NOMO-1 treated with DMSO at 0.1 percent for 48 hours (cell line): ENCODE measurements at regions not wholly inside any gene's neighbourhood (a gene's known extent, or its start where the extent isn't known, plus 50 kb on each side); places are given as distances from the start of the nearest gene placed in this dataset.
"Not testable (repeated sequence)": the region's sequence is repeated elsewhere in the genome, so short reads cannot be mapped to it uniquely, and the experiment has no call there.

Experiments
- DNase-seq: peaks from one replicate; lab custom pipeline; 2025; ENCODE audit not compliant: unreplicated experiment; lab: John Stamatoyannopoulos, UW

DNA sequence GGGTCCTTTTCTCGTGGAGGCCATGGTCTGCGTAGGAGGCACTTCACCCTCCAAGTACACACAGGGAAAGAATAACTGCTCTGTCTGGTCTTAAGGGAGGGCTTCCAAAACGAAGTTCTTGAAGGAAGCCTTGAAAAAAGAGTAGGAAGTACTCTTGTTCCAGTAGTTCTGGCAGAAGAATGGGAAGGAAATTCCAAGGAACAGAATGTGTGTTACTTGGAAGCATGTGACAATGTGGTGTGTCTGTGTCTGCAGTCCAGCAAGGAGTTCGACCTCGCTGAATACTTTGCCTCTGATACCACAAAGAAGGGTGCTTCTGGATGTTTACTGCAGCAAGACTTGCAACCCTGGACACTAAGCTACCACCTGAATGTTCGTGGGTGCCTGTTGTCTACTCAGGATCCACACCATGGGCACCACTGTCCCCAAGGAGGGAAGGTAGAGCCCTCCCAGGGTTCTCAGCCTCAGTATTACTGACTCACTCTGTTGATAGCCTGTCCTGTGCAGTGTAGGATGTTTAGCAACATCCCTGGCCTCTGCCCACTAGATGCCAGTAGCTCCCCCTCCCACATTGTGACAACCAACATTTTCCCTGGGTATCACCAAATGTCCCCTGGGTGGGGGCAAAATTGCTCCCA is 471.6 kb upstream of the CDH4 start:
- DNase-seq: no peak

DNA sequence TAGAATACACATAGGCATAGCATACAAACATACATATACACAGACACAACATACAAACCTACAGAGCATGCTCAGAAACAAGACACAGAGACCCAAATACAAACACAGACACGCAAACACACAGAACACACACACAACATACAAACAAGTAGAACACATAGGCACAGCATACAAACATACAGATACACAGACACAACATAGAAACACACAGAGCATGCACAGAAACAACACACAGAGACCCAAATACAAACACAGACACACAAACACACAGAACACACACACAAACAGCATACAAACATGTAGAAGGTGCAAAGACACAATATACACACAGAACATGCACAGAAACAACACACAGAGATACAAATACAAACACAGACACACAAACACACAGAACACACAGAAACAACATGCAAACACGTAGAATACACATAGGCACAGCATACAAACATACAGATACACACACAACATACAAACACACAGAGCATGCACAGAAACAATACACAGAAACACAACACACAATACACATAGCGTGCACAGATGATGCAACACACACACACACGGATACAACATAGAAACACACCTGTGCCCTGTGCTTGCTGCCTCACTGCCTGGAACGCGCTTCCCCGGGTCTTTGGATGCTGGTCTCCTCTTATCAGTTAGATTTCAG is 469.0 kb upstream of the CDH4 start:
- no peak for DNase-seq

DNA sequence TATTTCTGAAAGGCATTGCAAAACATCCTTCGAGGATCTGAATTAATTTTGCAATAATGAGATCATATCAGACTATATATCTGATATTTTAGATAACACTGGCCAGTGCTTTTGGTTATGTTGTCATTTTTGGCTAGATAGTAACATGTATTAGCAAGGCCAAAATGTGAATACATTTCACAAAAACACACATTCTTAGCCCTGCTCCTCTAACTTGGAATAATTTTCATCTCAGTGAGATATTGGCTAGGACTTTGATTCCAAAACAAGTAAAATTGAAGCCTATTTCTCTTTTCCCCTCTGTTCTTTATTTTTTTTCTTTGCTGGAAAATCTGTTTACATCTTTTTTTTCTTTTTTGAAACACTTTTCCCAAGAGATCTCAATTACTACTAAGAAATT is 466.8 kb upstream of the CDH4 start:
- DNase-seq: no peak

DNA sequence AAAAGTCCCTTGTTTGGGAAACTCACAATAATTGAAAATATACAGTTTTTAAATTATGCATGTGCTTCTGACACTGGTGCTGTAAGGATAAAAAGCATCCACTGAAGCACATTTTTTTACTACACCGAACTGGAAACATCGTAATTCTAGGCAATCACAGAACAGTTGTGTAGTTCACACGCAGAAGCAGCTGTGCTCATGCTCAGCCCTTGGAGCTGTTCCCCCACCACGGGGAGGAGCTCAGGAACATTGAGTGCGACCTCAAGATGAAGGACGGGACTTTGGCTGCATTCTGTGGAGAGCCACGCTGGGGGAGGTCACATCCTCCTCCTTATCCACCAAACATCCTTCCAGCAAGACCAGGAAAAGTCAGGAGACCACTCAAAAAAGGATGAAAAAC is 466.3 kb upstream of the CDH4 start:
- no peak for DNase-seq

DNA sequence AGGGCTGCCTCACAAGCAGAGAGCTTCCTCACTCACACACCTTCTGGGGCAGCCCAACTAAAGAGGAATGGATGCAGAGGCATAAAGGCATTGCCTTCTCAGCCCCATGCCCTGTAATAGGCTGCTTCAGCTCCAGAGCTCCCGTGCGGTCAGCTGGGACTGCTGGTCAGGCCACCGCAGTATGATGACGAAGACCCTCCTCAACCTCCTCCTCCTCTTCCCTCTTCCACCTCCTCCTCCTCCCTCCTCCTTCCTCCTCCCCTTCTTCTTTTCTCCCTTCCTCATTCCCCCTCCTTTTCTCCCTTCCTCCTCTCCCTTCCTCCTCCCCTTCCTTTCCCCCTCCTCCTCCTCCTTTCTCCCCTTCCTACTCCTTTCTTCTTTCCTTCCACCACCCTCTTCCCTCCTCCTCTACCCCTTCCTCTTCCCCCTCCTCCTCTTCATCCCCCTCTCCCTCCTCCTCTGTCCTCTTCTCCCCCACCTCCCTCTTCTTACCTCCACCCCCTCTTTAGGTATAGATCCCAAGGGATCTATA is 465.3 kb upstream of the CDH4 start:
- DNase-seq: no peak

DNA sequence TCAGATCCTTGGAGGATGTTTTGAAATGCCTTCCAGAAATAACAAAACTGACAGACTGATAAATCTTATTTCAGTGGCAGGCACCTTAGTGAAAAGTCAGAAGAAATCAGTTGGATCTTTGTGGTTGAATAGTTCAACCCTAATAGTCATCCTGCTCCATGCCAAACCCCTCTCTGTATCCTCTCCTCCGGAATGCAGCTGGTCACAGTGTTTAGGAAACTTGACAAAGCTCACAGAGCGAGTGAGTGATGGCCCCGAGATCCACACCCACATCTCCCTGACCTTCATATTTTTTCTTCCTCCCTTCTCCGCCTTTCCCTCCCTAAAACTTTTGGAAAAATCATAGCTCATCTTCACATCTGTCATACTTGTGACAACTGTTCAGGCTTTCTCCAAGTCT is 464.8 kb upstream of the CDH4 start:
- no peak for DNase-seq

DNA sequence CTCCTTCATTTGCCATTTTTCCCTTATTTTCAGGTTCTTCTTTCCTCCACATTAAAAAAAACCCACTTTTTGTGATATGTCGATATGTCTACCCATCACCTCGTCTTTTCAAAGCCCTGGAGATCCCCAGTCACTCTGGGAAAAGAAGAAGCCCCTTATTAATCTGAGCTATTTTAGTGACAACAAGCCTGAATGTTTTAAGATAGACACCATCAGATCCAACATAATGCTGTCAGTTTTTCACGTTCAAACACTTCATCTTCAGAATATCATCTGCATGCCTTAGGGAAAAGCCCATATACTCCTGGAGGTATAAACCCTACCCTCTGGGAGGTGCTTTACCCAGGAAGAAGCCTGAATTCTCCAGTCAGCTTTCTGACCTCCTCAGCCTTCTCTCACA is 464.0 kb upstream of the CDH4 start:
- DNase-seq: no peak

DNA sequence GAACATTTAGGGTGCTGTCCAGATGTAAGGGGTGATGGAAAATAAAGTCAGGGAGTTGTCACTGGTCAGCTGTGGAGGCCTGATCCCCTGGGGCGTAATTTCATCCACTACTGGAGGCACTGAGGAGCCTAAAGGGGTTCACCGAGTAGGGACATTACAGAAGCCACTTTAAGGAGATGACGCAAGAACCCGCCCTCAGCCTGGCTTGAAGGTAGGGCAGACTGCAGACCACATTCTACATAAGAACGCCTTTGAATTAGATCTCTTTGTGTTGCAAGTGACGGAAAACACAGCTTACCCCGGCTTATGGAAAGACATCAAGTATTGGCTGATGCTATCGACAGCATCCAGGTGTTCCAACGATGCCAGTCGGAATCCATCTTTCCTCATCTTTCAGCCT is 462.7 kb upstream of the CDH4 start:
- DNase-seq: no peak

DNA sequence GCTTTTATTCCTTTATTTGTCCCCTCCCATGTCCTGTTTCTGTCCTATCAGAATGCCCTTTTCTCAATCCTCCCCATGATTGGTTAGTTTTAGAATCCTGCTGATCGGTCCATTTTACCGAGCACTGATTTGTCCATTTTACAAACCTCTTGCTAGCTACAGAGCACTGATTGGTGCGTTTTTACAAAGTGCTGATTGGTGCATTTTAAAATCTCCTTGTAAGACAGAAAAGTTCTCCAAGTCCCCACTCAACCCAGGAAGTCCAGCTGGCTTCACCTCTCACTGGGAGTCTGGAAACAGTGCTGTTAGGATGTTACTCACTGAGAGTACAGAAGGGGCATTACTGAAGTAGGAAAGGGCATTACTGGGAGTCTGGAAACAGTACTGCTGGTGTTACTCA is 461.7 kb upstream of the CDH4 start:
- DNase-seq: not testable (repeated sequence)

DNA sequence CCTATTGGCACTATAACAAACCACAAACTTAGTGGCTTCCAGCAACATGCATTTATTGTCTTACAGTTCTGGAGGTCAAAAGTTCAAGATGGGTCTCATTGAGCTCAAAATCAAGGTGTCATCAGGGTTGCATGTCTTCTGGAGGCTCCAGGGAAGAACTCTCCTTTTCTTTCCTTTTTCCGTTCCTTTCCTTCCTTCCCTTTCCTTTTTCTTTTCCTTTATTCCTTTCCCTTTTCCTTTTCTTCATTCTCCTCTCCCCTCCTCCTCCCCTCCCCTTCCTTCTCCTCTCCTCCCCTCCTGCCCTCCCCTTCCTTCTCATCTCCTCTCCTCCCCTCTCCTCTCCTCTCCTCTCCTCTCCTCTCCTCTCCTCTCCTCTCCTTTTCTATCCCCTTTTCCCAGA is 460.2 kb upstream of the CDH4 start:
- no peak for DNase-seq

DNA sequence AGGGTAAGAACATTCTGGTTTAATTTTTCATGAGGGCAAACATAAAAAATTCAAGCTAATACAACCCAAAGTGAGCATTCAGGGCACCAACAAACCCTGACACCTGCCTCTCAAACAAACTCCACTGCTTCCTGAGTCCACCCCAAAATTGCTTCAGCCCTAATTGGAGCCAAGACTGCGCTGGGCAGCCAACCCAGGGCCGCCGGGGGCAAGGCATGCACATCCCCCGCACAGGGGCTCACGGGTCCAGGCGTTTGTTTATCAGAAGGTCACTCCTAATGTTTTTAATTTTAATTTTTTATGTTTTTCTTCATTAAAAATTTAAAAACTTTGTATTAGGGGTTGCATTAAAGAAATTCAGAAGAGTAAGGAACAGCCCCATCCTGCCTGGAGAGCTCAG is 459.1 kb upstream of the CDH4 start:
- no peak for DNase-seq

DNA sequence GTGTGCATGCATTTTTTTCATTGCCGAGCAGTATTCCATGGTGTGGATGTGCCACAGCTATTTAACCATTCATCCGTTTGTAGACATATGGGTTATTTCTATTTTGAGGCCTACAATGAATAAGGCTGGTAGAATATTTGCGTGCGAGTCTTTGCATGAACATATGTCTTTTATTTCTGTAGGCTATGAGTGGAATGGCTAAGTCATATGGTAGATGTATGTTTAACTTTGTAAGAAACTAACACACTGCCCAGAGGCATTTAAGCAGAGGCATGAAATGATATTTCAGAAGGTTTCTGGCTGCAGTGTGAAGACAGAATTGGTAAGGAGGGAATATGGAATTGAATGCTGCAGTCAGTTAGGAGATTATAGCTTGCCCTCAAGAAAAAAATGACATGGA is 457.4 kb upstream of the CDH4 start:
- no peak for DNase-seq

DNA sequence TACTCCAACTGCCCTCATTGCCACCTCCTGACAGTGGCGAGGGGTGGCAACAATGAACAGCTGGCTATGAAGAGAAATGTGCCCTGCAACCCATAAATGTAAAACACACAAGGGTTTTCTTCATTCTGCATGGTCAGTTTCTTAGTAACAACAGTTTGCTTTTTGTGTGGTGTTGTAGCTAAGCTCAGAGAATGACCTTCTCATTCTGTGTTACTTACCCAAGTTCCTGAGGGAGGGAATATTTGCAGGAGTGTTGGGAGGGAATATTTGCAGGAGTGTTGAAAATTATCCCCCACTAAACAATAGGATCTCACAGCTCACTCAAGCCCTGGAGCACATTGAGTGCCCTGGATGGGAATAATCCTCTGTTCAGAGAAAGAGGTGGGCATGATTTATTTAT is 456.4 kb upstream of the CDH4 start:
- no peak for DNase-seq

DNA sequence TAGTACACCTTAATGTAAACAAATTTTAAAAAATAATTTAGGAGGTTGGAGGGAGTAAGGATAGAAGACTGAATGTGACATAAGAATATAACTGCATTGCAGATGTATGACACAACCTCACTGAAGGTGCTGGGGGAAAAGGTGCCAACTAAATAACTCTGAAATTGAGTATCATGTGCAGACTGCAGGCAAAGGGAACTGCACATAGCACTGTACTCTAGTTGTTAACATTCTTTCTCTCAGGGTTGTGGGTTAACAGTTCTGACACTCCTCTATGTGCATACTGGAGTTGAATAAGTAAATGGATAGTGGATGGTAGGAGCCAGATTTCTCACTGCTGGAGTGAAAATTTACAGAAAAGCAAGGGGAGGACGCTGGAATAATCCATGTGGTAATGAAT is 451.9 kb upstream of the CDH4 start:
- DNase-seq: no peak

DNA sequence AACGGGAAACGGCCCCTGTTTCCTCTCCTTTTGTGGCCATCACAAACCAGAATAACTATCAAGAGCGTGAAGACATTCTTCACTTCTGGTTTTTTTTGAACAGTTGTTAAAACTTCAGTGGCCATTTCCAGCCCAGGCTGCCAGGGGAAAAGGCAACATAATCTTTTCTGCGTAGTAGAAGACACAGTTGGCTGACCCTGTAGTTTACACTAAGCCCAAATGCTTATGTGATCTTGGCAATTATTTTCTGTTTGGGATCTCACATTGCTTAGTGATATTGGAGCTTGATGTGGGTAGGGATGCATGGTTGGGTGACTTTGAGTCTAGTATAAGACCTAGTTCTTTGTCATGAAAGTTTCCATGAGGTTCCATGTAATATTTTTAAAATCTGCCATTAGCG is 449.4 kb upstream of the CDH4 start:
- no peak for DNase-seq

DNA sequence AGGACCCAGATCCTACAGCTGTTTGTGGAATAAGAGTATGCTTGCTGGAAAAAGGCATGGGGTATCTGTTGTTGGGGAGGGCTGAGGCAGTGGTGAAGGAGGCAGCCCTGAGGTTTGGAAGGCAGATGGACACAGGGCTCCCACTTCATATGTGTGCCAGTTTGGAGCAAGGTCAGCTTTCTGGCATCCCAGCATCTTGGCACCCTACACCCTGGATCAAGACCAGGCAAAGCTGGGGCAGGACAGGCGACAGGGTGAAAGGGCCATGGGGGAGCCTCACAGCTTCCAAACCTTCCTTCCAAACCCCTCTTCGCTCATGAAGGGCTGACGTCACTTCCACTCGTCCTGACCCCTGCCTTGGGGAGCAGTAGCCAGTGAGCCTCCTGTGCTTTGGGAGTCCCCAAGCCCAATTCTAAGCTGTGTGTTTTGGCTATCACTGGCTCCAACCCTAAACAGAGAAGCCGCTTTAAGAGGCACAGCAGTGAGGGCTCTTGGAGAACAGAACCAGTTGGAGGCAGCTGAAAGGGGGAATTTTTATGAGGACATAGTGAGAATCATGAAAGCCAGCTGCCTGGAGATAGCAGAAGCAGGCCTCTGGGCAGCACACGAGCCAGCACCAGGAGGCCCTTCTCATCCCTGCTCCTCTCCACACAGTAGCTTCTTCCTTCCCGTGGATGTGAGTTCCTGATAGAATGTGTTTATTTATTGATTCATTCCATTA is 448.6 kb upstream of the CDH4 start:
- DNase-seq: no peak

DNA sequence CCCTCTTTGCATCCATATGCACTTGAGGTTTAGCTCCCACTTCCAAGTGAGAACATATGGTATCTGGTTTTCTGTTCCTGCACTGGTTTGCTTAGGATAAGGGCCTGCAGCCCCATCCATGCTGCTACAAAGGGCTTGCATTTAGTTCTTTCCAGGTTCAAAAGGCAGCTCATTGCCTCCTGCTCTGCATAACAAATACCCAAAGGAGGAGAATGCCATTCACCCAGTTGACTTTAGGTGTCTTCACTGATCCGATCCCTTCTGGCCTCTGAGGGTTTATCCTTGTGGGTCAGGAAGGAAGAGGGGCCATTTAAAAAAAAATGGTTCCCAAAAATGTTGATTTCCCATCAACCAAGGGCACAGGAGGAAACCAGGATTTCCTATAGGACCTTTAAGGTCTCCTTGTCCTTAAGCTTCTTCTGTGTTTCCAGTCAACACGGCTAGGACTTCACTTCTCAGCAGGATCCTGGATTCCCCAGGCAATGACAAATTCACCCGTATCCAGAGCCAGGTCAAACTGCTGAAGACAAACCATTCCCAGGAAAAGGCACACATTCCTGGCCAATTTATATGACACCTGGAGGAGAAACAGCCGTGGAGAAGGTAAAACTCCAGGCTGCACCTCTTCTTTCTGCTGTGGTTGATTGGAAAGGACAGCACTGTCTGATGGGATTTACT is 447.7 kb upstream of the CDH4 start:
- no peak for DNase-seq

DNA sequence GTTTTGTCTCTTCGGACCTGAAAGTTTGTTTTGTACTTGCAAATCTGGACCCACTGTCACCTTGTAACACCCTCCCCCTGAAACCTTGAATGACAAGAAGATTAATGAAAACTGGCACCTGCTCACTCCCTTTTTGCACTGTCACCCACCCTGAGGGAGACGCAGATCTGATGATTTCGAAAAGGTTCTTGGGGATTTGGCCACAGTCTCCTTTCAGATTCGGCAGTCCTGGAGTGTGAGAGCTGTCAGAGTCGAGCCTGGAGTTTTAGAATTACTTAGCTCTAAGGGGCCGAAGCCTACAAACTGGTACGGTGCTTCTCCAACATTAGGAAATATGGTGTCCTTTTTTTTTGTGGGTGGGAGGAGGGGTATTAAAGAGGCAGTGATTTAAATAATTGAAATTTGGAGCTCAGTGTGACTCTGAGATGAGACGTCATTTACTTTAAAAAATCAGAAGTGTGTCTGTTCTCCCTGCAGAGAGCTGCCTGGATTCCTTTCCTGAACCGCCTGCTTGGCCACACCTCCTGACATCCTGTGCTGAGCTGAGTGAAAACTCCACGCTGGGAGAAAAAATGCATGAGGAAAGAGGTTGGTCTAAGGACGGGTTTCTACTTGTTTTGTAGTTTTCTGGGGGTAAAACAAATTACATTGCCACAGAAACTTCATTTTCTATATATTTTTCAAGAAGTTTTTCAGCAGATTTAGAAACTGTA is 447.0 kb upstream of the CDH4 start:
- no peak for DNase-seq

DNA sequence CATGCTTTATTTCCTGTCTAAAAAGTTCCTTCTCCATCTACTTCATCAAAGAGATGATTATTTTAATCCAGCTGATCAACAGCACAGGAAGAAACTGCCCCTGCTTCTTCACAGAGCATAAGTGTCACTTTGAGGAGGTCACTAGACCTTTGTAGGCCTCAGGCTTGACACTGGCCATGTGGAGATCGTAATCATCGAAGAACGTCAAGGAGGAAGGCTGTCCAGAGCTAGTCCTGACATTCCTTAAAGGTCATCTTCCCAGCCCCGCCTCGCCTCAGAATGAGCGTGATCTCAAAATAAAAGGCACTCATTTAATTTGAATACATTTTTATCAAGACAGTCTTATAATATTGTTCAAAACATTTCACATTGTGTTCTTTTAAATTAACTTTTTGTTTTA is 445.7 kb upstream of the CDH4 start:
- no peak for DNase-seq

DNA sequence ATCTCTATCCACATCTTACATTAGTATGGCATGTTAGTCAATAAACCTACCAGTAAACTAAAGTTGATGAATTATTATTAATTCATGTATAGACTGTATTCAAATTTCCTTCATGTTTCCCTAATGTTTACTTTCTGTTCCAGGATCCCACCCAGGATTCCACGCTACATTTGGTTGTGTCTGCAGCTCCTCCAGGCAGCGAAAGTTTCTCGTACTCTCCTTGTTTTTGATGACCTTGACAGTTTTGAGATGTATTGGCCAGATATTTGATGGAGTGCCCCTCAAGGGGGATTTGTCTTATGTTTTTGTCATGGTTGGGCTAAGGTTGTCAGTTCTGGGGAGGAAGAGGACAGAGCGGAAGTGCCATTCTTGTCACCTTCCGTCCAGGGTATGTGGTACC is 445.2 kb upstream of the CDH4 start:
- DNase-seq: no peak

DNA sequence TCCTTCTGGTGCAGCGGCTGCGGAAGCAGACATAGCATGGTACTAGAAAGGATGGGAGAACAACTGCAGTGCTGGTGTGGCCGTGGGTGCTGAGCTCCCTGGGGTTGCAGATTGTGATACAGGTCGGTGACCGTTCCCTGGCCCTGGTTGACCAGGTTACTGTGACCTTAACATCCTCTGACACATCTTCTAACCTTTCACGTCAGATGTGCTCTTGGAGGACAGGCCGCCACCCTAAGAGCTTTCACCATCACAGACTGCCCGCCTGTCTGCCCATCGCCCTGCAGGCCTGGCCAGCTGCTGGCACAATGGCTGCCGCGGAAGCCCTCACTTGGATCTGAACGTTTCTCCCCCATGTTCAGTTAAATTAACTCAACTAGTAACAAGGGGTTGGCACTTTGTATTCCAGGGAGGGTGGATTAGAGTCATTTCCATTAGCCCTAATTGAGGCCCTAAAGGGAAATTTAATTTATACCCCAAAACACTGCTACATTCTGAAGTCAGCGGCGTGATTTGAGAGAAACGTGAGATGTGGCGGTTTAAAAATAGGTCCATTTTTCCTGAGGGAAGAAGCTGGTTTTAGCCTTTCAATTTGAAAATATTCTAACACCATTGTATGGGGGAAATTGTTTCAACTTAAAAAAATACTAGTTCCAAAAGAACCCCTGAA is 443.9 kb upstream of the CDH4 start:
- DNase-seq: no peak
